Thyroid gland (tissue), 4 donors: ENCODE measurements at regions not wholly inside any gene's neighbourhood (a gene's known extent, or its start where the extent isn't known, plus 50 kb on each side); places are given as distances from the start of the nearest gene placed in this dataset.

Experiments used
- CTCF ChIP-seq, 6 experiments: fragments of 200-600 bp in 3 of 6; fragments of 450-650 bp in 3 of 6; sonication (generic) in 3 of 6; IDR thresholded peaks; one replicate each; pipeline ENCODE4 v1.5.1; 2016 to 2019; ENCODE audit warnings: antibody characterized with exemption in 6 of 6, mild to moderate bottlenecking in 2 of 6, inconsistent platforms in 1 of 6, moderate library complexity in 1 of 6
- POLR2A ChIP-seq, 2 donors: fragments of 450-650 bp; IDR thresholded peaks; one replicate each; pipeline ENCODE4 v1.6.1; 2017; ENCODE audit warnings: antibody characterized with exemption in 2 of 2, mild to moderate bottlenecking in 2 of 2, moderate library complexity in 1 of 2

- TF ChIP-seq CTCF (IDR thresholded peaks at IDR 0.05) (no peak), POLR2A (IDR thresholded peaks at IDR 0.05) (no peak)
Observed at GRCh38 chr21:19992540-19992939, 1005.7 kb upstream of the NCAM2 start.
